GM10248 (cell line): ENCODE measurements at regions not wholly inside any gene's neighbourhood (a gene's known extent, or its start where the extent isn't known, plus 50 kb on each side); places are given as distances from the start of the nearest gene placed in this dataset.

ENCODE experiments used
- CTCF ChIA-PET: fragments of 300-600 bp; sonication (Branson Sonifier 250); formaldehyde crosslinking; extraction: SDS; loops from one replicate; lab custom pipeline; 2021; ENCODE audit warnings: antibody characterized with exemption; lab: Yijun Ruan, JAX
- POLR2A ChIA-PET: fragments of 350-650 bp; sonication (Branson Sonifier 250); formaldehyde crosslinking; extraction: SDS; loops from one replicate; lab custom pipeline; 2020; ENCODE audit warnings: antibody characterized with exemption; lab: Yijun Ruan, JAX
- DNase-seq: peaks from one replicate; pipeline ENCODE4 v3.0.0; 2012; ENCODE audit errors: extremely low spot score
- TF ChIP-seq, protein P1 (sequence below): IDR thresholded peaks from 2 replicates; pipeline ENCODE4 v1.5.1; 2012; ENCODE audit warnings: mild to moderate bottlenecking, low read depth; ENCODE audit errors: extremely low read depth, missing control alignments, control extremely low read depth

DNA sequence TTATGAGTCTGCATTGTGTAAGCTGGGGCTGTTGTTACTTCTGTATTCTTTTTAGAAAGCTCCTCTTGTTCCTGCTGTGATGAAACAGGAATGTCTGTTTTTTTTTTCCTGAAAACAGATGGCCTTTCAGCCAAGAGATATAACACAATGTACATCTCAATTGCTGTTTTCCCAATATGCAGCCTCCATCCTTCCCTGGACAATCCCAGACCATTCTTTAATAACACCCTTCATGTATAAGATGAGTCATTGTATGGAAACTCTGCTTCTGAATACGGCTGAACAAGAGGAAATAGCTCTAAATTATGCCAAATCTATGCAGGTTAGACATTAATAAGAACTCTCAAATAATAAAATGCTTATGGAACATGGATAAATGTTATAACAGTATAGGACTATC, 60.2 kb upstream of the LRRC4C start:
- no peak for DNase-seq
- TF ChIP-seq, protein P1, sequence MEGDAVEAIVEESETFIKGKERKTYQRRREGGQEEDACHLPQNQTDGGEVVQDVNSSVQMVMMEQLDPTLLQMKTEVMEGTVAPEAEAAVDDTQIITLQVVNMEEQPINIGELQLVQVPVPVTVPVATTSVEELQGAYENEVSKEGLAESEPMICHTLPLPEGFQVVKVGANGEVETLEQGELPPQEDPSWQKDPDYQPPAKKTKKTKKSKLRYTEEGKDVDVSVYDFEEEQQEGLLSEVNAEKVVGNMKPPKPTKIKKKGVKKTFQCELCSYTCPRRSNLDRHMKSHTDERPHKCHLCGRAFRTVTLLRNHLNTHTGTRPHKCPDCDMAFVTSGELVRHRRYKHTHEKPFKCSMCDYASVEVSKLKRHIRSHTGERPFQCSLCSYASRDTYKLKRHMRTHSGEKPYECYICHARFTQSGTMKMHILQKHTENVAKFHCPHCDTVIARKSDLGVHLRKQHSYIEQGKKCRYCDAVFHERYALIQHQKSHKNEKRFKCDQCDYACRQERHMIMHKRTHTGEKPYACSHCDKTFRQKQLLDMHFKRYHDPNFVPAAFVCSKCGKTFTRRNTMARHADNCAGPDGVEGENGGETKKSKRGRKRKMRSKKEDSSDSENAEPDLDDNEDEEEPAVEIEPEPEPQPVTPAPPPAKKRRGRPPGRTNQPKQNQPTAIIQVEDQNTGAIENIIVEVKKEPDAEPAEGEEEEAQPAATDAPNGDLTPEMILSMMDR, result no peak
- ChIA-PET POLR2A (no interaction called here), CTCF (no interaction called here)

DNA sequence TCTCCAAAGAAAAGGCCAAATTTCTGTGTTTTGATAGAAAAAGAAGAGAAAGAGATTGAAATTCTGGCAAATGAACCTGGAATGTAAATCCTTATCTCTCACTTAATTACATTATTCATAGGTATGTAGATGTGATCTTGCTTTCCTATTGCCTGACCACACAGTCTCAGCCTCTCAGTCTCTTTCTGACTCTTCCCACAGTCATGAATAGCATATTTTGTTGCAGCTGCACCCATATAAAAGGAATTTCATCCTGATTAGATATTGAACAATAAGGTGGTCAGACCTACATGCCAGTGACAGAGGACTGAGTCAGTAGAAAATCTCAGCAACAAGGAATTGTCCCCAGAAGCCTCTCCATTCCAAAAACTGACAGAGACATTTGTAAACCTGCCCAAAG, 62.9 kb upstream of the LRRC4C start:
- ChIA-PET POLR2A (no interaction called here), CTCF (interaction anchor here (1.9 kb wide), 1 partner anchor 16 kb away, joined by 4 read pairs; no protein-coding TSS in a partner anchor)
- TF ChIP-seq, protein P1, result no peak
- no peak for DNase-seq

DNA sequence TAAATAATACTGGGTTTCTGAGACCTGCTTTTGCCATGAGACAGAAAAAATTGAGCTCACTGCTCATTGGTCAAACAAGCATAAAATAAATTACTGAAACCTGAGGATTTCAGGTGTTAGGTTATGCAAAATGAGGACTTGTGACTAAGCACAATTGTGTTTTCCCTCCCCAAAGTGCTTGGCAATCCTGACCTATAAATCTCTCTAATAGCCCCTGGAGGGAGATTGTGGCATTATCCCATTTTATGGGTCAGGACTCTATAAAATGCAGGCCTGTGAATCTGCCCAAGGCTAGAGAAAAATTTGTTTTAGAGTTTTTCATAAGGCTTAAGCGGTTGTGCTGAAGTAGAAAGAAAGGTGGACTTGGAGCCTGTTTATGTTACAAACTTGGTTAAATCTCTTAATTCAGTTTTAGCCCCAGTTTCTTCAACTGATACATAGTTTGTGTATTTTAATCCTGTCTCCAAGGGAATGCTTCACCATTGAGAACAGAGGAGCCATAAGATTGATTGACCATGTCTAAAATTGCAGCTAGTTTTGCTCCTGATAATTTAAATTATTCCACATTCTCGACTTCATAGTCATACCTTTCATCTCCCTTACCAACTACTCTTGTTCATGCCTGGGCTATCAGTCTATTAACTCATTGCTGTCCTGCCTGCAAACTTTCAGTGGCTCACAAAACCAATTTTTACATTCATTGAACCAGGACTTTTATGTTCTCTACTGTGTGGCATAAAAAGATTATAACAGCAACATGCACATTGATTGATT, 63.6 kb upstream of the LRRC4C start:
- POLR2A ChIA-PET, result no interaction called here
- CTCF ChIA-PET, result interaction anchor here (1.9 kb wide), 1 partner anchor 16 kb away, joined by 4 read pairs; no protein-coding TSS in a partner anchor
- no peak for DNase-seq
- TF ChIP-seq, protein P1, result no peak

DNA sequence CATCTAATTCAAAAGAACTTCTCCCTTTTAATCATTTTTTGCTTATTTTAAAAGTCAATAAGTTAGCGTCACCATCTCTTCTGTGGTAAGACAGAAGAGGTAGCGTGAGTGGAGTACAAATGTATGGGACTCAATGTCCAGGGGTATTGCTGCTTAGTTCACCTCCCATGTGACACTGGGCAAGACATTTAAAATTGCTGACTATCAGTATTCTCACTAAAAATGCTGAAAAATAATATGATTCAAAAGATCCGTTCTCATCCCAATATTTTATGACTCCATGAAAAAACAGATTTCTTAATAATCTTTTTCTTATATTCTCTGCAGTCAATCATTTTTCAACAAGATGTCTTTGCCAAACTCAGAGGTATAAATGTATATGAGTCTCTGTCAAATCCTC, 68.1 kb upstream of the LRRC4C start:
- POLR2A ChIA-PET, result no interaction called here
- TF ChIP-seq, protein P1, result no peak

DNA sequence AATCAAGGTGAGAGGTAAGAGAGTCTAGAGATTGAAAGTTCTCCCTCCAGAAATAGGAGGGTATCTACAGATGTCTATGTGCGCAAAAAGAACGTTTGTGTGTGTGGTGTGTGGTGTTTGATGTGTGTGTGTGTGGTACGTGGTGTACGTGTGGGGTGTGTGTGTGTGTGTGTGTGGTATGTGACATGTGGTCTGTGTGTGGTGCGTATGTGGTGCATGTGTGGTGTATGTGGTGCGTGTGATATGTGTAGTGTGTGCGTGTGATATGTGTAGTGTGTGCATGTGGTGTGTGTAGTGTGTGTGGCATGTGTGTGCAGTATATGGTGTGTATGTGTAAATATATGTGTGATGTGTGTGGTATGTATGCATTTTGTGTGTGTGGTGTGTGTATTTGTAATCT, 73.0 kb upstream of the LRRC4C start:
- no peak for DNase-seq
- ChIA-PET CTCF (no interaction called here), POLR2A (no interaction called here)
- TF ChIP-seq, protein P1, result no peak

More for the DNA sequence above, 68.1 kb upstream of the LRRC4C start:
- DNase-seq, result no peak
- CTCF ChIA-PET, result no interaction called here

DNA sequence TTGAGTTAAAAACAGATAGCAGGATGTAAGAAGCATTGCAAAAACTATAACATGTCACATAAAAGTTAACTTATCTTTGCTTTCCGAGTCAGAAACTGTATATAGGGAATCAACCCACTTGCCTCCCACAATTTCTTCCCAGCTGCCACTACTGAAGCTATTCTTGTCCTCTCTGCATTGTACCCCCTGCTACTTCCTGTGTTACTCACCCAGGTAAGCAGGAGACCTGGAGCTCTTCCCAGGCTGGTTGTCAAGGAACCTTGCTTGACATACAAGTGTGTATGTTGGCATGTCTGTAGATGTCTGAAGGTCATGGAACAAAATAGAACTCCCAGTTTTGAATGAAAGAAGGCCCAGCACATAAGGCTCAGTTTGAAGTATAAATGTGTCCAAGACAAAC, 74.3 kb upstream of the LRRC4C start:
- ChIA-PET CTCF (no interaction called here), POLR2A (no interaction called here)
- TF ChIP-seq, protein P1, result no peak
- no peak for DNase-seq
